RPMI8226 (cell line): ENCODE measurements at regions not wholly inside any gene's neighbourhood (a gene's known extent, or its start where the extent isn't known, plus 50 kb on each side); places are given as distances from the start of the nearest gene placed in this dataset.

ENCODE experiments used
- DNase-seq: peaks from one replicate; pipeline ENCODE4 v3.0.0-alpha.2; 2015

- no peak for DNase-seq
Measured at GRCh38 chr2:173468266-173468793, 113.7 kb downstream of the CDCA7 start.

- DNase-seq: no peak
Measured at GRCh38 chr2:173472112-173472511, 117.4 kb downstream of the CDCA7 start.

GRCh38 chr2:173483137-173483536 lies 128.5 kb downstream of the CDCA7 start:
- DNase-seq: no peak

GRCh38 chr2:173488861-173489260 lies 134.2 kb downstream of the CDCA7 start:
- DNase-seq: no peak

- no peak for DNase-seq
Measured at GRCh38 chr2:173491418-173491817, 136.7 kb downstream of the CDCA7 start.

GRCh38 chr2:173493874-173494273 lies 139.2 kb downstream of the CDCA7 start:
- no peak for DNase-seq

- no peak for DNase-seq
Measured at GRCh38 chr2:173496746-173497145, 142.1 kb downstream of the CDCA7 start.

GRCh38 chr2:173500953-173501352 lies 146.3 kb downstream of the CDCA7 start:
- no peak for DNase-seq

GRCh38 chr2:173502296-173502695 lies 147.6 kb downstream of the CDCA7 start:
- no peak for DNase-seq

- DNase-seq: no peak
Measured at GRCh38 chr2:173511357-173511756, 156.7 kb downstream of the CDCA7 start.

GRCh38 chr2:173511942-173512341 lies 157.3 kb downstream of the CDCA7 start:
- DNase-seq: peak; percentile 4

- no peak for DNase-seq
Measured at GRCh38 chr2:173513107-173513727, 158.5 kb downstream of the CDCA7 start.

GRCh38 chr2:173520918-173521317 lies 166.2 kb downstream of the CDCA7 start:
- no peak for DNase-seq

- no peak for DNase-seq
Measured at GRCh38 chr2:173521450-173522192, 166.9 kb downstream of the CDCA7 start.

- peak; percentile 38 for DNase-seq
Measured at GRCh38 chr2:173523497-173523896, 168.8 kb downstream of the CDCA7 start.

GRCh38 chr2:173524256-173524955 lies 169.7 kb downstream of the CDCA7 start:
- no peak for DNase-seq

- peak; percentile 31 for DNase-seq
Measured at GRCh38 chr2:173532732-173533531, 178.3 kb downstream of the CDCA7 start.

GRCh38 chr2:173537694-173538093 lies 183.0 kb downstream of the CDCA7 start:
- DNase-seq: no peak

- no peak for DNase-seq
Measured at GRCh38 chr2:173539615-173540014, 184.9 kb downstream of the CDCA7 start.

GRCh38 chr2:173544641-173545363 lies 190.1 kb downstream of the CDCA7 start:
- no peak for DNase-seq

- peak; percentile 71 for DNase-seq
Measured at GRCh38 chr2:173545364-173545763, 190.7 kb downstream of the CDCA7 start.

GRCh38 chr2:173547499-173547898 lies 192.8 kb downstream of the CDCA7 start:
- DNase-seq: peak; percentile 10
